ENCODE measurements at regions not wholly inside any gene's neighbourhood (a gene's known extent, or its start where the extent isn't known, plus 50 kb on each side); places are given as distances from the start of the nearest gene placed in this dataset.

DNA sequence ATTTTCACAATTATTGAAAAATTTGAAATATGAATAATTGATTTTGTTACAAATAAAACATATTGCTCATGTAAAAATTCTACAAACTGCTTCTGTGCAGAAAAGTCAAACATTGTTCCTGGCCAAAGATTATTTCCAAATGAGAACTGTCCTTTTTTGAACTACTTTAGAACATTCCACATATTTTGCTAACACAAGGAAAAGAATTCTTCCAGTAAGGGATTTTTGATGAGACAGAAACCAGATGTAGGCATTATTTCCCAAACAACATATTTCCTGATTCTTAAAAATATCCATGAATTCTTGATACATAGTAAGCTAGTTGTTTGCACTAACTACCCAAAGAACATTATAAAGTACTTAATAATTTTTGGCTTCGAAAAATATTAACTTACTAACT is 715.2 kb downstream of the CCDC85A start:
- Mint-ChIP-seq H3K9me3 (peaks cover under 1% of the 10 kb centered on the region), H3K27ac (no peak overlapping the region), H3K4me3 (no peak overlapping the region), H3K4me1 (ENCODE audit: low read depth) (no peaks in the 10 kb centered on the region), H3K27me3 (ENCODE audit: insufficient read depth) (no peaks in the 10 kb centered on the region), H3K36me3 (ENCODE audit: low read depth) (no peaks in the 10 kb centered on the region)
- intact Hi-C loops (cut with micrococcal nuclease) = no loop called here
- no peak for DNase-seq (ENCODE audit: low spot score)

DNA sequence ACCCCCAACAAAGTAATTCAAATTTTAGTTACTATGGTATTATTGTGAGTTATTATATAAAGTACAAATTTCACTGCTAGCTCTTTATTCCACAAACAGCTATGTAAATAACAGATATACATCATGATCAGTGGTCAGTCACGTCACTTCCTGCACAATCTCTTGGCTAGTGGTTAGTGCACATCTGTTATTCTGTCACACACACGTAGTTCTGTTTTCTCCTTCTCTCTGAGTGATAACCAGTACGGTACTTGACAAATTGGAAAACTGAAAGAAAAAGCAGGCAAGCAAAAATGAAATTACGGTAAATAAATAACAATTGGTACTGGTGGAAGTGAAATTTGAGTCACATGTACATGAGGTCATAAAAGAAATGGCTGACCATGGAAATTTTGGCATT is 728.7 kb downstream of the CCDC85A start:
- DNase-seq (ENCODE audit: low spot score) = no peak
- H3K27ac Mint-ChIP-seq = no peak overlapping the region
- no peaks in the 10 kb centered on the region for H3K27me3 Mint-ChIP-seq (ENCODE audit: insufficient read depth)
- H3K4me3 Mint-ChIP-seq = no peak overlapping the region
- intact Hi-C loops (cut with micrococcal nuclease) = no loop called here
- no peaks in the 10 kb centered on the region for H3K4me1 Mint-ChIP-seq (ENCODE audit: low read depth)
- H3K36me3 Mint-ChIP-seq (ENCODE audit: low read depth) = no peaks in the 10 kb centered on the region
- H3K9me3 Mint-ChIP-seq = peaks cover 13% of the 10 kb centered on the region

DNA sequence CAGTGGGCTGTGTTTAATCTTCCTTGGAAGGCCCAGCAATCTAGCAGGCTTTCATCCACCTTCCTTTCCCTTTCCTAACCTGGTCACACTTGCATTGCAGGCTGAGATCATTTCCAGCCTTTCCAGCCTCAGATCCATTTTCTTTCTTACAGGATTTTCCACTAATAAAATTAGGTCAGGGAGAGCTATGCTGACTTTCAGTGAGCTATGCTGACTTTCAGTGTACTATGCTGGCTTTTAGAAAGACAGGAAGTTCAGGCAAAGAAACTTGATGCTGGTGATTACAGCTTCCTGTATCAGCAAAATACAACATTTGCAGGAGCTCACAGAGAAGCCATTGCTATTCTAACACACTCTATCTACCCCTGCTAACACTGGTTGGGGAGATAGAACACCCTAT is 735.0 kb downstream of the CCDC85A start:
- Mint-ChIP-seq H3K4me3 (no peak overlapping the region), H3K27me3 (ENCODE audit: insufficient read depth) (no peaks in the 10 kb centered on the region), H3K4me1 (ENCODE audit: low read depth) (no peaks in the 10 kb centered on the region), H3K27ac (no peak overlapping the region), H3K9me3 (peaks cover 24% of the 10 kb centered on the region), H3K36me3 (ENCODE audit: low read depth) (no peaks in the 10 kb centered on the region)
- DNase-seq (ENCODE audit: low spot score) = no peak
- intact Hi-C loops (cut with micrococcal nuclease) = no loop called here

DNA sequence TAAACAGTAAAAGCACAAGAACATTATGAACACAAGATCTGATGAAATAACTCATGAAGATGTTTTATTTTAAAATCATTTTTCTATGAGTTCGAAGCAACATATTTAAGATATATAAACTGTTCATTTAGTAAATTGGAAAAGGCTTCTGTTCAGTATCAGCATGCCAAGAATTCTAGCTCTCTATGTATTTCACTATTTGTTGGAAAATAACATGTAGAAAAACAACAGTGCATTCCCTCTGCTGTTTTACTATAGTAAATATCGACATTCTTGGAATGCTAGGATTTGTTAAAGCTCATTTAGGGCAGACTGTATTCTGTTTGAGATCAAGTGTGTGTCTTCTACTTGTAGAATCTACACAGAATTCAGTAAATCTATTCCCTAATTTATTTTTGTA is 750.2 kb downstream of the CCDC85A start:
- no peaks in the 10 kb centered on the region for H3K36me3 Mint-ChIP-seq (ENCODE audit: low read depth)
- DNase-seq (ENCODE audit: low spot score) = no peak

DNA sequence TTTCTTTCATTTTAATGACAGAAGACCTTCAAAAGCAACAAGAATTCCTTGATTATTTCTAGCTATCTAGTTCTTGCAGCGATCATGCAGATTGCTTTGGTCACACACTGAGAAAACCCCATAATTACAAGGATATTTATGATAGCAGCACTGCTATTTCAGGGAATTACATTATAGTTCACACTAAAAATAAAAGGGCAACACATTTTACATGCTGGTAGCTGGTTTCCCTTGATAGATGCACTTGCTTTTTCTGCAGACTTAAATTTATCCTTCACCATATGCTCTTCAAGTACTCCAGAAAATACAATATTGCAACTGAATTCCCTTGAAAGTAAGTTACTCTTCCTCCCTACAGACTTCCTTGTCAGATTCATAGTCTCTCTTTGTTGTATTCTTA is 751.1 kb downstream of the CCDC85A start:
- no peaks in the 10 kb centered on the region for H3K36me3 Mint-ChIP-seq (ENCODE audit: low read depth)
- no peak for DNase-seq (ENCODE audit: low spot score)
- peaks cover 3% of the 10 kb centered on the region for H3K9me3 Mint-ChIP-seq
- no peak overlapping the region for H3K4me3 Mint-ChIP-seq
- no peaks in the 10 kb centered on the region for H3K27me3 Mint-ChIP-seq (ENCODE audit: insufficient read depth)
- intact Hi-C loops (cut with micrococcal nuclease) = no loop called here
- no peaks in the 10 kb centered on the region for H3K4me1 Mint-ChIP-seq (ENCODE audit: low read depth)
- H3K27ac Mint-ChIP-seq = no peak overlapping the region

More for the DNA sequence above, 750.2 kb downstream of the CCDC85A start:
- Mint-ChIP-seq H3K27ac (no peak overlapping the region), H3K4me1 (ENCODE audit: low read depth) (no peaks in the 10 kb centered on the region), H3K27me3 (ENCODE audit: insufficient read depth) (no peaks in the 10 kb centered on the region), H3K9me3 (peaks cover 3% of the 10 kb centered on the region), H3K4me3 (no peak overlapping the region)
- intact Hi-C loops (cut with micrococcal nuclease) = no loop called here

DNA sequence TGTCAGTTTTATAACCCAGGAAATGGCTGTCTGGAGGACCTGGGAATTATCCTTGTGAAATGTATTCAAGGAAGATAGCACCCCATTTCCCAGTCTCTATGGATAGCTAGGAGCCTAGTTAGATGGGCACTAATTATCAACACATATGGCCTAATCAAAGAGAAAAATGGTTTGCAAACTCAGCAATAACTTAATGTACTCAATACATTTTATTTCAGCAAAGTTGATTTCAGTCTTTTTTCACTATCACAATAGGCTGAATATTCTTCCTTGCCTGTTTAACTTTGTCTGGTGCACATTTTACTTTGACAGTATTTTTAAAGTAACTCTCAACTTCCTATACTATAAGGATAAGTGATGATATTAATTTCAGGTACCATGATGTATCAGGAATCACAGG is 756.3 kb downstream of the CCDC85A start:
- H3K27ac Mint-ChIP-seq = no peak overlapping the region
- H3K9me3 Mint-ChIP-seq = peaks cover 2% of the 10 kb centered on the region
- intact Hi-C loops (cut with micrococcal nuclease) = no loop called here
- H3K36me3 Mint-ChIP-seq (ENCODE audit: low read depth) = no peaks in the 10 kb centered on the region
- H3K4me3 Mint-ChIP-seq = no peak overlapping the region
- no peaks in the 10 kb centered on the region for H3K27me3 Mint-ChIP-seq (ENCODE audit: insufficient read depth)
- DNase-seq (ENCODE audit: low spot score) = no peak
- no peaks in the 10 kb centered on the region for H3K4me1 Mint-ChIP-seq (ENCODE audit: low read depth)

DNA sequence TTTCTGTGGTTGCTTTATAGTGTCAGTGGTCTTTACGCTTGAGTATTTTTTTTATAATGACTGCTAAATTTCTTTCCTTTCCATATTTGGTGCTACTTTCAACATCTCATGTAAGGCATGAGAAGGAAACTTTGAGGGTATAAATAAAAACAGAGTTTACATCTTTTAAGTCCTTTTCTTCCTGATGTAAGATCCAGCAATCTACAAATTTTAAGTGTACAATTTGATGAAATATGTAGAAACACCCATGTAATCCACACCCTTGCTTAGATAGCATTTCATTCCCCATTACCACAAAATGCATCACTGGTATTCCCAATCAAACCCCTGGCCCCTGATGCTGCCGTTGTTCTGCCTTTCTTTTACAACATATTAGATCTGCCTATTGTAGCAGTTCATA is 769.1 kb downstream of the CCDC85A start:
- Mint-ChIP-seq H3K4me3 (no peak overlapping the region), H3K9me3 (peaks cover 30% of the 10 kb centered on the region), H3K27ac (no peak overlapping the region), H3K4me1 (ENCODE audit: low read depth) (no peaks in the 10 kb centered on the region), H3K27me3 (ENCODE audit: insufficient read depth) (no peaks in the 10 kb centered on the region), H3K36me3 (ENCODE audit: low read depth) (no peaks in the 10 kb centered on the region)
- intact Hi-C loops (cut with micrococcal nuclease) = no loop called here
- no peak for DNase-seq (ENCODE audit: low spot score)

DNA sequence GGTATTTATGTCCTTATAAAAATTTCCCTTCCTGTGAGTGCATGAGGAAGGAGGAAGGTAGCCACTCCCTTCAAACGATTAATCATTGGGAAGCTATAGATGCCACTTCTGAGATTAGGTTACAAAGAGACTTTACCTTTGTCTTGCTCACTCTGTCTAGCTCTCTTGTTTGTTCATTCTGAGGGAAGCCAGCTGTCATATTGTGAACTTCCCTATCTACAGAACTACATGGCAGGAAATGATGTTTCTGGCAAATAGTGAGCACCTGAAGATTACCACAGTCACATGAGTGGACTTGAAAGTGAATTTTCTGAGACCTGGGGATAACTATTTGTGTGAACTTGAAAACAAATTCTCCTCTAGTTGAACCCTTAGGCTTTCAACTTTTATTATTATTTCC is 776.8 kb downstream of the CCDC85A start:
- Mint-ChIP-seq H3K4me1 (ENCODE audit: low read depth) (no peaks in the 10 kb centered on the region), H3K27ac (no peak overlapping the region), H3K9me3 (peaks cover 8% of the 10 kb centered on the region), H3K36me3 (ENCODE audit: low read depth) (no peaks in the 10 kb centered on the region), H3K27me3 (ENCODE audit: insufficient read depth) (no peaks in the 10 kb centered on the region), H3K4me3 (no peak overlapping the region)
- intact Hi-C loops (cut with micrococcal nuclease) = no loop called here
- no peak for DNase-seq (ENCODE audit: low spot score)

DNA sequence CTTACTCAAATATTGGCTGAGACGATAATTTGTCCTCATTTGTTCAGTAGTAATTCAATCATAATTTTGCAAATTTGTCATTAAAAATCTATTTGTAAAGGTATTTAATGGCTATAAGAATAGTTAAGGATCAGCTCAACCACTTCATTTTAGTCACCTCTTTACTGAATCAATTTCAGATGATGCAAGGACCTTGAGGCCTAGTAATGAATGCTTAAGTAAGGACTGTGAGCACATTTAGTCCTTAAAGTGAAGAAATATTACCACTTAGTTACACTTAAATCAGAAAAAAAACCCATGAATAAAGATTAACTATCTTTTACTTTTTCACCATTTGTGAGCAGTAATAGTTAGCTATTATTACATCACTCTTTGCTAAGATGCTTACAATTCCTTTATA is 778.9 kb downstream of the CCDC85A start:
- H3K27ac Mint-ChIP-seq = no peak overlapping the region
- peaks cover 4% of the 10 kb centered on the region for H3K9me3 Mint-ChIP-seq
- intact Hi-C loops (cut with micrococcal nuclease) = no loop called here
- no peak for DNase-seq (ENCODE audit: low spot score)
- no peaks in the 10 kb centered on the region for H3K27me3 Mint-ChIP-seq (ENCODE audit: insufficient read depth)
- no peaks in the 10 kb centered on the region for H3K36me3 Mint-ChIP-seq (ENCODE audit: low read depth)
- no peak overlapping the region for H3K4me3 Mint-ChIP-seq
- H3K4me1 Mint-ChIP-seq (ENCODE audit: low read depth) = no peaks in the 10 kb centered on the region

DNA sequence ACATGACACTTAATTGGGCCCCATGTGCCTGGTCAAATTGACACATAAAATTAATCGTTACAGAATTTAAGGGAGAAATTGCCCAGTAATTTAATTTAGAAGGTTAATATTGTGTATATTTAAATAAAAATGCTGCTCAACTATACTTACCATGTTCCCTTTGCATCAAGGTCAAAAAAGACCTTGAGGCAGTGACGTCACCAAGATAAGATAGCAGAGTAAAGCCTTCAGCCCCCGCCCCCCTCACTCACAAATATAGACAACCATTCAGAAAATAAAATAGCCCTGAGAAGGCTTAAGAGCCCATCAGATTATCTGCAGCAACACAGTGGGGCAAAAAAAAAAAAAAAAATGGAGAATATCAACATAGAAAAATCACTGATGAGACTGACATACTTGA is 785.7 kb downstream of the CCDC85A start:
- no peaks in the 10 kb centered on the region for H3K27me3 Mint-ChIP-seq (ENCODE audit: insufficient read depth)
- H3K27ac Mint-ChIP-seq = no peak overlapping the region
- H3K4me1 Mint-ChIP-seq (ENCODE audit: low read depth) = no peaks in the 10 kb centered on the region
- H3K4me3 Mint-ChIP-seq = no peak overlapping the region
- no peak for DNase-seq (ENCODE audit: low spot score)
- no peaks in the 10 kb centered on the region for H3K36me3 Mint-ChIP-seq (ENCODE audit: low read depth)
- no peaks in the 10 kb centered on the region for H3K9me3 Mint-ChIP-seq
- intact Hi-C loops (cut with micrococcal nuclease) = no loop called here

DNA sequence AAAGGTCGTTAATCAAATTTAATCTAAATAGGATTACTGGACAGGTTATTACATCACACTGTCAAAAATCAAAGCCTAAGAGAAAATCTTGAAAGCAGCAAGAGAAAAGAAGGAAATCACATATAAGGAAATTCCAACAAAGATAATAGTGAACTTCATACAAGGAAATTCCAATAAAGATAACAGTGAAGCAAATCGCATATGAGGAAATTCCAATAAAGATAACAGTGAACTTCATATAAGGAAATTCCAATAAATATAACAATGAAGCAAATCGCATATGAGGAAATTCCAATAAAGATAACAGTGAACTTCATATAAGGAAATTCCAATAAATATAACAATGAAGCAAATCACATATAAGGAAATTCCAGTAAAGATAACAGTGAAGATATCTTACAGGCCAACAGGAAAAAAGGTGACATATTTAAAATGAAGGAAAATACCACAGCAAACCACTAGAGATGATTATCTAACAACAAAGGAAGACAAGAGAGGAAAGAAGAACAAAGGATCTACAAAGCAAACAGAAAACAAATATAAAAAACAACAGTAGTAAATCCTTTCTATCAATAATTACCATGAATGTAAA is 787.7 kb downstream of the CCDC85A start:
- no peaks in the 10 kb centered on the region for H3K9me3 Mint-ChIP-seq
- intact Hi-C loops (cut with micrococcal nuclease) = no loop called here
- no peak overlapping the region for H3K27ac Mint-ChIP-seq
- no peak for DNase-seq (ENCODE audit: low spot score)
- H3K36me3 Mint-ChIP-seq (ENCODE audit: low read depth) = no peaks in the 10 kb centered on the region
- H3K4me3 Mint-ChIP-seq = no peak overlapping the region
- H3K27me3 Mint-ChIP-seq (ENCODE audit: insufficient read depth) = no peaks in the 10 kb centered on the region
- no peaks in the 10 kb centered on the region for H3K4me1 Mint-ChIP-seq (ENCODE audit: low read depth)

DNA sequence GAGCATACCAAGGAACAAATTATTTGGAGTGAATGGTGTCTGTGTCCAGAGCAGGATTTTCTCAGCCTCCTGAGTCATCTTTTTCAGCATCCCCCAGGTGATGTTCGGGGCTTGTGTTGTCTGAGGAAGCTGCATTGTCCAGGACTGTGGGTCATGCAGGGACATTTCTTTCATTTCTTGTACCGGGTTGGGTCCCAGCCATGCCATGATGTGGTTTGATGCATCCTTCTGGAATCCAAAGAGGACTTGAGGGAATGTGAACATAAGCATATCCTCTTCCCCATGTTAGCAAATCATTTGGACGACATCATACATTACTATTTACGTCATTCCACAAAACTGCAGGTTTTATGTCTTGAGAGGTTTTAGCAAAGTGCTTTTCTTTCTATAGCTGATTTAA is 797.8 kb downstream of the CCDC85A start:
- peaks cover 11% of the 10 kb centered on the region for H3K9me3 Mint-ChIP-seq
- H3K27me3 Mint-ChIP-seq (ENCODE audit: insufficient read depth) = no peaks in the 10 kb centered on the region
- H3K4me3 Mint-ChIP-seq = no peak overlapping the region
- no peak for DNase-seq (ENCODE audit: low spot score)
- no peaks in the 10 kb centered on the region for H3K36me3 Mint-ChIP-seq (ENCODE audit: low read depth)
- no peak overlapping the region for H3K27ac Mint-ChIP-seq
- no peaks in the 10 kb centered on the region for H3K4me1 Mint-ChIP-seq (ENCODE audit: low read depth)
- intact Hi-C loops (cut with micrococcal nuclease) = no loop called here

DNA sequence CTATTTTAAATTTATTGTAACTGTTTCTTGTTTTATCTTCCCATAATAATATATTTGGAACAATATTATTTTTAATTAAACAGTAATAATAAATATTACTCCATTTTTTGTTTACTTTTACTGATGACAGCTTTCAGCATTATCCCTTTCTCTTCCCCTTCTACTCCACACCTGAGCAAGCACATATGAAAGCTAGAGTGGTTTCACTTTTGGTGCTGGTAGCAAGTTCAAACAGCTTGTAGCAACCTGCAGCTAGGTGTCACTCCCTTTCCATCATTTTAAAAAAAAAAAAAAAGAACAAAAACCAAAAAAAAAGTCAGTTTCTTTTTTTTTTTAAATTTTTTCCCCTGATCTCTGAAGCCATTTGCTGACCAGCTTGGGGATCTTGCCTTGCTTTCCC is 801.8 kb downstream of the CCDC85A start:
- no peaks in the 10 kb centered on the region for H3K4me1 Mint-ChIP-seq (ENCODE audit: low read depth)
- H3K9me3 Mint-ChIP-seq = peaks cover 6% of the 10 kb centered on the region
- no peaks in the 10 kb centered on the region for H3K27me3 Mint-ChIP-seq (ENCODE audit: insufficient read depth)
- intact Hi-C loops (cut with micrococcal nuclease) = no loop called here
- H3K4me3 Mint-ChIP-seq = no peak overlapping the region
- no peaks in the 10 kb centered on the region for H3K36me3 Mint-ChIP-seq (ENCODE audit: low read depth)
- no peak overlapping the region for H3K27ac Mint-ChIP-seq
- DNase-seq (ENCODE audit: low spot score) = no peak

DNA sequence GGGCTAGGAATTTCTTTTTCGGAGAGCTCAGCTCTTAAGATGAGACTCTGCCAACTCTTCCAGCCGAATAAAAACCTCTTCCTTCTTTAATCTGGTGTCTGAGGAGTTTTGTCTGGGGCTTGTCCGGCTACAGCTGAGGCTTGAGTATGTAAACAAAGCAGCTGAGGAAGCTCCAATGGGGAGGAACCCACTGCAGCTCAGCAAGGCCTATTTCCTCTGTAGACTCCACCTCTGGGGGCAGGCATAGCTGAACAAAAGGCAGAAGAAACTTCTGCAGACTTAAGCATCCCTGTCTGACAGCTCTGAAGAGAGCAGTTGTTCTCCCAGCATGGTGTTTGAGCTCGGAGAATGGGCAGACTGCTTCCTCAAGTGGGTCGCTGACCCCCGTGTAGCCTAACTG is 838.7 kb downstream of the CCDC85A start:
- no peaks in the 10 kb centered on the region for H3K4me1 Mint-ChIP-seq (ENCODE audit: low read depth)
- H3K4me3 Mint-ChIP-seq = no peak overlapping the region
- DNase-seq (ENCODE audit: low spot score) = no peak
- intact Hi-C loops (cut with micrococcal nuclease) = no loop called here
- peaks cover 22% of the 10 kb centered on the region for H3K9me3 Mint-ChIP-seq
- no peaks in the 10 kb centered on the region for H3K27me3 Mint-ChIP-seq (ENCODE audit: insufficient read depth)
- H3K36me3 Mint-ChIP-seq (ENCODE audit: low read depth) = no peaks in the 10 kb centered on the region
- no peak overlapping the region for H3K27ac Mint-ChIP-seq

All from activated T-helper 1 cell treated with anti-CD3 and anti-CD28 coated beads, Interleukin-12 subunit alpha, Interleukin-12 subunit beta, Interleukin-2, Interleukin-4 antibody, amounts not matched to agents 30 ng/mL and 10 ng/mL and 1 ng/mL, durations not matched to agents 14 hours and 24 hours and 36 hours (primary cell).